ENCODE measurements at regions not wholly inside any gene's neighbourhood (a gene's known extent, or its start where the extent isn't known, plus 50 kb on each side); places are given as distances from the start of the nearest gene placed in this dataset.
A peak's percentile ranks its signal among the peaks of the same experiment; 100 is the strongest.

DNA sequence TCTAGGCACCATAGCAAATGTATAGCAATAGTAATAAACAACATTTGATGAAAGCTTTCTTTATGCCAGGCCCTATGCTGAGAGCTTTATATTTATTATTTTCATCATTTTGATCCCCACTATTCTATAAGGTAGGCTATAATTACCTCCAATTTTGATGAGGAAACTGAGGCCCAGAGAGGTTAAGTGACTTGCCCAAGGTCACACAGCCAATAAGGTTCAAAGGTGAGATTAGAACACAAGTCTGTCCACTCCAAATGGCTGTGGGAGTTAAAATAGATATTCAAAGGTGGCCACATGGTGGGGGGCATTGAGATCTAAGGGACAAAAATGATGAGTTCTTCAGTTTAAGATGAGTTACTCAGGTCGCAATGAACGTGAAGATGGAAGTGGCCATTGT lies 269.9 kb downstream of the BMP7 start:
- DNase-seq (ENCODE audit: low spot score): no peak

GRCh38 chr20:56998438-56998837 lies 268.0 kb downstream of the BMP7 start:
- no peak for DNase-seq (ENCODE audit: low spot score)

DNA sequence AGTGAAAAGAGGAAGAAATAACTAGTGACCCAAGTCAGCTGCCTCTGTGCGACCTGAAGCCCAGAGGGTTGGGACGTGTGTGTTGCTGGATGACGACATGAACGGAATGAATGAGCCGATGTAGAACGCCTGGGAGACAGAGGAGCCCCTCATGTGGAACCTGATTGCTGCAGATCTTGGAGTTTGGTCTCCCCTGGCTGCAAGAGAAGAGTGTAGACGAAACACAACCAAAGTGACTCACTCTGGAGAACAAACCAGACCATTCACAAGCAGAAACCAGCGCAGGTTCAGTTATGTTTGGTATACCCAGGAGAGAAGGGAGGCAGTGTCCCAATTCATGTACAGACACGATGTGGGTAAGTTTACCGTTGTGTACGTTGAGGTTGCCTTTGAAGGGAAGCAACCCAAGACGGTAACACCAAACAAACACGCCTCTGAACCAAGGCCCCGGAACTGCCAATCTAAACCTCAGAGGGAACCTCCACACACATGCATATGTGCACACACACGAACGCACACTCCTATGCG lies 265.9 kb downstream of the BMP7 start:
- DNase-seq (ENCODE audit: low spot score): no peak

DNA sequence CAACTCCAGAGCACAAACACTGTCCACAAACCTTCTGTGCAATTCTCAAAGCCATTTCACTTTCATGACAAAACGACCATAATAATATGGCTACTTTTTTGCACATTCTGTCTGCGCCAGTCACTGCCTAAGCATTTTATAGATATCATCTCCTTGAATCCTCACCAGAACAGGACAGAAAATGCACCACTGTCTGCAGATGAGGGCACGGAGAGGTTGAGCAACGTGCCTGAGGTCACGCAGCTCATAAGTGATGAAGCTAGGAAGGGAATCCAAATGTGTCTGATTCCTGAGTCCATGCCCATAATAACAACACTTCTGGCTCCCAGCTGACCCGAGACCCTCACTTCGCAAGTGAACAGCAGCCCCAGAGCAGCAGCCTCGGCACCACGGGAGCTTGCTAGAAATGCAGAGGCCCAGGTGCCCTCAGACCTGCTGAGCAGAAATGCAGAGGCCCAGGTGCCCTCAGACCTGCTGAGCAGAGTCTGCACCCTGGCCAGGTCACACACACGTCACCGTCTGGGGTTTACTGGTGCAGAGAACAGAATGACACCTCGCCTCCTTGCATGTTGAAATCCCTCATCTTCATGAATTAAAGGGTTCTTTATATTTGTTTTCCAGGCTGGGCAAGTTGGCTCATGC lies 265.2 kb downstream of the BMP7 start:
- no peak for DNase-seq (ENCODE audit: low spot score)

- no peak for DNase-seq (ENCODE audit: low spot score)
Measured at GRCh38 chr20:57002066-57002570, 264.3 kb downstream of the BMP7 start.

DNA sequence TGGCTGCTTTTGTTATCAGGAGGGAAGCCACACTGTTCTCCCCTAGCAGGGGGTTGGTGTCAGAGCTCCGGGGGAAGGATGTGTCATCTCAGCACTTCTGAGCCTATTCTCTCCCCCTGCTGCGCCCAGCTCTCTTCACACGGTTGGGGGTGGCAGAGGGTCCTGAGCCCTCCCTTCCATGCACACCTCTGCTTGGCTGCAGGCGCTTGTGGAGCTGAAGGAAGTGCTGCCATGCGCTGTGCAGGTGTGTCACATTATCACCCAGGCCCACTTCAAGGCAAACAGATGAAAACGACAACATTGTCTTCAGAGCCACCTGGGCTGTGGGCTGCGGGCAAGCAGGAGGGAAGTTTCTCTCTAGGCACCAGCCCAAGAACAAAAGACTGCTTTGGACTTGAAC lies 263.4 kb downstream of the BMP7 start:
- no peak for DNase-seq (ENCODE audit: low spot score)

DNA sequence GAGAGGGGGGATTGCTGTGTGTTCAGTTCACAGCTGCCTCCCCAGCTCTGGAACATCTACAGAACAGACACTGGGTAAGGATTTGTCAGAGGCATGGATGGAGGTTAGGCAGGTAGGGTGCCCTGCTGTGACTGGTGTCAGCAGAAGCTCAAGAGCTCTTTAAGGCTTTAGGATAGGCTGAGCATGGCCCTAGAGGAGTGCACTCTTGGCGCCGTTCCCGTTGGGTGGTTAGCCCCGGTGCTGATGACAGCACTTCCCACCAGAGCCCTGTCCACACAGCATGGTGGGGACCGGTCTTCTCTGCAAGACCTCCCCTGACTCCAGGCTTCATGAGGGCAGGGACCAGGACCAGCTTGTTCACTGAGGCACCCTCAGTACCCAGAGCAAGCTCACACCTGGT lies 262.0 kb downstream of the BMP7 start:
- no peak for DNase-seq (ENCODE audit: low spot score)

DNA sequence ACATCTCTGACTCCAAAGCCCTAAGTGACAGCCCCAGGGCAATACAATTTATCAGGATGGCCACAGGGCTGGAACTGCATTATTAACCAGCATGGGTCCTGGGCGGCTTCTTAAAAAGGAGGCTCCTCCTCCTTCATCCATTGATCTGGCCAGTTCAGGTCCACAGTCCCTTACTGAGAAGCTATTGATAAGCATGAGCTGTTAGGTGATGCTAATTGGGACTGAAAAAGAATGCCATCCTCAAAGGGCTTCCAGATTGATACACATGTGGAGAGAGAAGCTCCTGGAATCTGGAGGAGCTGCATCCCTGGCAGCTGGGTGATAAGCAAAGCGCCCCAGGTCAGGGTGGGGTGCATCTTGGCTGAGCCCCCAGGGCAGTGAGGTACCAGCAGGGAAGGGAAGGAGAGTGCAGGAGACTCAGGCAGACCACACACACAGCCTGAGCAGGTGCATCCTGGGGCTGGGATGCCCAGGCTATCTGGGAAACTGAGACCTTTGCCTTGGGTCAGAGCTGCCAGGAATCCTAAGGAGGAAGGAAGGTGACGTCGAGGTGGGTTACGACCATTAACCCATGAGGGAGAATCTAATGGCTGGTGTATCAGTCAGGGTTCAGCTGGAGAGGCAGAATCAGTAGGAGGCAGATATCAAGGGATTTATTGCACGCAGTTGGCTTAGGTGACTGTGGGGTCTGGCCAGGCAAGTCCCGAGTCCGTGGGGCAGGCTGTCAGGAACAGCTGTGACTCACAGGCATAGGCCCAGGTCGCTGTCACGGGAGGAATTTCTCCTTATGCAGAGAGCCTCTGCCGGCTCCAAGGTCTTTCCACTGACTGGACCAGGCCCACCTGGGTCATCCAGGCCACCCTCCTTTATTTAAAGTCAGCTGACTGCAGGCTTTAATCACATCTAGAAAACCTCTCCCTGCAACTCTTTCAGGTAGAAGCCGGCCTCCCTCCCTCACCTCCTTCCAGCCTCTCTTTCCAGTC lies 261.2 kb downstream of the BMP7 start:
- no peak for DNase-seq (ENCODE audit: low spot score)

GRCh38 chr20:57006411-57007170 lies 259.9 kb downstream of the BMP7 start:
- DNase-seq (ENCODE audit: low spot score): peak; percentile 33

DNA sequence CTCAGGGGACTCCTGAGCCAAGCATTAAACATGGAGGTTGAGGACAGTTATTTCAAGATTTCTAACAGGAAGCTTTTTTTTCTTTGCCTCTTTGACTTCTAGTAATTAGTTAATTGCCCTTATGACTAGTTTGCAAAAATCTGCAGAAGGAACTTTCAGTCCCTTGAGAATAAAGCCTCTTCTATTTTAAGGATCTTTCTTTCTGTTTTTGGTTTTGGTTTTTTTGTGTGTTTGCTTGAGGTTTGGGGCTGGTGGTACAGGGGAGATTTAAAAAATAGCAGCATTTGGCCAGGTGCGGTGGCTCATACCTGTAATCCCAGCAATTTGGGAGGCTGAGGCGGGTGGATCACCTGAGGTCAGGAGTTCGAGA lies 259.3 kb downstream of the BMP7 start:
- DNase-seq (ENCODE audit: low spot score): no peak

- DNase-seq (ENCODE audit: low spot score): no peak
Measured at GRCh38 chr20:57008217-57008616, 258.2 kb downstream of the BMP7 start.

GRCh38 chr20:57009355-57009754 lies 257.1 kb downstream of the BMP7 start:
- DNase-seq (ENCODE audit: low spot score): no peak

GRCh38 chr20:57009775-57010174 lies 256.7 kb downstream of the BMP7 start:
- no peak for DNase-seq (ENCODE audit: low spot score)

- DNase-seq (ENCODE audit: low spot score): no peak
Measured at GRCh38 chr20:57012691-57013090, 253.8 kb downstream of the BMP7 start.

GRCh38 chr20:57013217-57013616 lies 253.2 kb downstream of the BMP7 start:
- no peak for DNase-seq (ENCODE audit: low spot score)

DNA sequence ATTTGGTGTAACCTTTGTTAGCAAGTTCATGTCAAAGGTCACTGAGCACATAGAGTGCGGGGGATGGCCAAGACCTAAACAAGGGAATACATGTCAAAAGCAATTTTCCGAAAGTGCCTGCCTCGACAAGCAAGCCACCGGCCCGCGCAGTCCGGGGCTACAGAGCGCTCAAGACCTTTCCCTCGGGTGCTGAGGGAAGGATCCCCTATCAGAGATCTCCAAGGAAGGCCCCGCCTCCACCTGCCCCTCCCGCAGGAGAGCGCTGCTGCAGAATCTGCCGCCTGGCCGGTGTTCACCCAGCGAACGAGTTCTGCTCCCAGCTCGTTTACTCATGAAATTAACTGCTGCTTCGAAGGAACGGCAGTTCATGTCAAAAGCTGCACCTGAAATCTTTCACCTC lies 252.7 kb downstream of the BMP7 start:
- DNase-seq (ENCODE audit: low spot score): no peak

- DNase-seq (ENCODE audit: low spot score): peak; percentile 95
Measured at GRCh38 chr20:57020364-57020763, 246.1 kb downstream of the BMP7 start.

DNA sequence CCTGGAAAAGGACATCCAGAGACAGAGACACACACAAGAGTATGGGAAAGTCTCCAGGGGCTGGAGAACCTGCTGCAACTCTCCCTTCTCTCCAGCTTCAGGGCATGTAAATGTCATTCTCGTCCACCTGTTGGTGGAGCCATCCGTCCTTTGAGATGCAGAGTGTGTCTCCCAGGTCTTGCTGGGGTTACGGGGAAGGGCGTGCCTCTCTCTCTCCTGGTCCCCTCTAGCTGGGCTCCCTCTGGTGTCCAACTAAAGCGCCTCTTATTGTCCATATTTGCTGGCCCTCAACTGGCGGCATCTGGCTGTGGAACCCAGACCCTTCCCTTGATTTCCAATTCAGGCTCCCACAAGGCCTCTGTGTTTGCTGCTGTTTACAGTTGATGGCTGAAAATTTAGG lies 244.1 kb downstream of the BMP7 start:
- DNase-seq (ENCODE audit: low spot score): peak; percentile 56

GRCh38 chr20:57023007-57023406 lies 243.4 kb downstream of the BMP7 start:
- DNase-seq (ENCODE audit: low spot score): no peak

- DNase-seq (ENCODE audit: low spot score): no peak
Measured at GRCh38 chr20:57023997-57024396, 242.4 kb downstream of the BMP7 start.

DNA sequence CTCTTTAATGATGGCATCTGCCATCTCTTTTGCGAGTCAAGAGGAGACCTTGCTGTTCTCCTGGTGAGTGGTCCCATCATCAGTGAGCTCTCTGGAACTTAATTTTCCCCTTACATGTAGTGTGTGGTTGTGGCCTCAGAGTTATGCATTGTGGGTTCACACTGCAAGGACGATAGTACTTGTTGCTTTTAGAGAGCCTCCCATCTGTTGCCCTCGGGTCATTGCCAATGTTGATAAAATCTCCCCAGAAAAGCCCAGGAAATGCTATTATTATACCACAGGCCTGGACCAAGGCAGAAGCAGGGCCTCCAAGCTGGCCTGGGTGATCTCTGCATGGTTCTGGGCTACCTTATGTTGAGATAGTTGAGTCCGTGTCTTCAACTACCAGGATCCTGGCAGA lies 241.6 kb downstream of the BMP7 start:
- no peak for DNase-seq (ENCODE audit: low spot score)

GRCh38 chr20:57025261-57025660 lies 241.2 kb downstream of the BMP7 start:
- DNase-seq (ENCODE audit: low spot score): no peak

Measured in SW480 (cell line).